ENCODE measurements at regions not wholly inside any gene's neighbourhood (a gene's known extent, or its start where the extent isn't known, plus 50 kb on each side); places are given as distances from the start of the nearest gene placed in this dataset.
"Not testable (repeated sequence)": the region's sequence is repeated elsewhere in the genome, so short reads cannot be mapped to it uniquely, and the experiment has no call there.

- TF ChIP-seq CTCF (conservative IDR thresholded peaks at IDR 0.05; ENCODE audit: control insufficient read depth, insufficient read depth, low read depth, low read length), result no peak
These were observed 88.3 kb upstream of the PLEKHM1 start for GRCh38 chr17:45578516-45579455.

DNA sequence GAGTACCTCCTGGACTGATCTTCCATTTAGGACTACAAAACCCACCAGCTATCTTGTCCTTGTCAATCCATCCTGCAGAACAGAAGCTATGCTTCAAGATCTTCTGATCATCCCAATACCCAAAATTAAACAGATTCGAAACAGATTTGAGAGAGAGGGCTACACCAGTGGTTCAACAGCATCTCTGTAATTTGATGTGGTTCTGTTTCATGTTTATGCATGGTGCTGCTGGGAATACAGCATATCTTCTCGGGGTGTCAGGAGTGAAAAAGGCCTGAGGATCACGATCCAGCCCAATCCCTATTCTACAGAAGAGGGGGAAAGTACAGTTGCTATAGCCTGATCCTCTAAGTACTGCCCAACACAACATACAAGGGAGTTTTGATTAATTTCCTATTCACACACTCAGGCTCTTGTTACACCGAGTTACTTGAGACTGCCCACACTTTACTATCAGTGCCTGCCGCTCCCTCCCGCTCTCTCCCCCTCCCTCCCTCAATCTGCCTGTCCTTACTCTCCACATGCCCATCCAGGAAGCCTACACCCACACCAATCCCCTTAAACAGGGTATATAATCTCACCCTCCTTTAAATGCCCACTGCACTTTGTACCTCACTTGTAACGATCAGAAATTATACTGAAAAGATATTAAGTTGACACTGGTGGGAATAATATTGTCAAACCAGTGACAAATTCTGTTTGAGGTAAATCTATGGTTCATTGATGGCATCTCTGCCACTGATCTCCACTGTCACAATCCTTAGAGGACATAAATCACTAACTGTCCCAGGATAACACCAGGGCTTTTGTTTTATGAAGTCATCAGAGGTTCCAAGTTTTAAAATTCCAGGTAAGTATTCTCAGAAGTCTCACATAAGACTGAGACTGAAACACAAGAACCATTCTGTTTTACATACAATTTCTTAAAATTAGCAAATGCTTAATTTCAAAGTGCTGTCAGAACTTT lies 89.3 kb upstream of the PLEKHM1 start:
- TF ChIP-seq CTCF (conservative IDR thresholded peaks at IDR 0.05; ENCODE audit: control insufficient read depth, insufficient read depth, low read depth, low read length), result no peak
- DNase-seq (ENCODE audit: low read depth), result no peak
- H3K4me3 ChIP-seq (ENCODE audit: control insufficient read depth, low read depth, low read length), result no peak overlapping the region

More at GRCh38 chr17:45578516-45579455, 88.3 kb upstream of the PLEKHM1 start:
- no peak for DNase-seq (ENCODE audit: low read depth)
- no peak overlapping the region for H3K4me3 ChIP-seq (ENCODE audit: control insufficient read depth, low read depth, low read length)

GRCh38 chr17:45580924-45581323 lies 90.4 kb upstream of the PLEKHM1 start:
- TF ChIP-seq CTCF (conservative IDR thresholded peaks at IDR 0.05; ENCODE audit: control insufficient read depth, insufficient read depth, low read depth, low read length), result no peak
- DNase-seq (ENCODE audit: low read depth), result no peak
- no peak overlapping the region for H3K4me3 ChIP-seq (ENCODE audit: control insufficient read depth, low read depth, low read length)

GRCh38 chr17:45581860-45582259 lies 91.3 kb upstream of the PLEKHM1 start:
- no peak overlapping the region for H3K4me3 ChIP-seq (ENCODE audit: control insufficient read depth, low read depth, low read length)
- no peak for DNase-seq (ENCODE audit: low read depth)
- TF ChIP-seq CTCF (conservative IDR thresholded peaks at IDR 0.05; ENCODE audit: control insufficient read depth, insufficient read depth, low read depth, low read length), result no peak

DNA sequence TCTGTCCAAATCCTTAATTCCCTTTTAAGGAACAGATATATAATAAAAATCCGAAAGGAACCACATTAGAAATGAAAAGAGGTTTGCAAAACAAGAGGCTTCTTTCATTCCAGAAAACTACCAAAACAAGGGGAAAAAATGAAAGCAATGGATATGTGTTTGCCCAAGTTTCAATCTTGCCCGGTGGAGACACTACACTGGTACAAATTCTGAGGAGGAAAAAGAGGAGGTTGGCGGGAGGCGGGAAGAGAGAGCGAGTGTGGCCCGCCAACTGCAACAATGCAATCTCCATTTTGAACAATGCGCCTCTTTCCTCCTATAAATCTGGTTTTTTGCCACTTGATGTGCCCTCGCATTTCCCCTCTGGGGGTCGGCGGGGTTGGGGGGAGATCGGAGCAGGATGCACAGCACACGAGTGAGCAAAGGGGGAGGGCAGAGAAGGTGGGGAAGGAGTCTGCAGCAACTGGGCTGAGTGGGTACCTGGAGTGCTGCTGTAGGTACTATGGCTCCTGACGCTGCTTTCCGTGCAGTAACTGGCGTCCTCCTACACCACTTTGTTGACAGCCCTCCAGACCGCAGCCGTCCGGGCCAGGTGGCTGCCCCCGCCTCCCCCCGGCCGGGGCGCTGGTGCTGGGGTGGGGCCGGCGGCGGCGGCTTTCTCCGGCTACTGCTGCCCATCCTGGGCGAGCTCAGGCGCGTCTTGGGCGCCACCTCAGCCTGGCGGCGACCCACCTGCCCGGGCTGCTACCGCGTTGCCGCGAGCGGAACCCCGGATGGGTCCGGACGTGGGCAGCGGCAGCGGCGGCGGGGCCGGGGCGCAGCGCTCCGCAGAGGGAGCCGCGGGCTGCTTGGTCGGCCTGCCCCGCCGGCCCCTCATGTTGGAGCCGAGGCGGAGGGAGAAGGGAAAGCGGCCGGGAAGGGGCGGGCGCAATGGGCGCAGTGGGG lies 93.8 kb upstream of the PLEKHM1 start:
- DNase-seq (ENCODE audit: low read depth), result peak; percentile 37

GRCh38 chr17:45585037-45585733 lies 94.7 kb upstream of the PLEKHM1 start:
- H3K4me3 ChIP-seq (ENCODE audit: control insufficient read depth, low read depth, low read length), result peak overlapping the region; percentile 64
- DNase-seq (ENCODE audit: low read depth), result peak; percentile 72

More for the DNA sequence above, 93.8 kb upstream of the PLEKHM1 start:
- H3K4me3 ChIP-seq (ENCODE audit: control insufficient read depth, low read depth, low read length), result peak overlapping the region; percentile 64
- TF ChIP-seq CTCF (conservative IDR thresholded peaks at IDR 0.05; ENCODE audit: control insufficient read depth, insufficient read depth, low read depth, low read length), result no peak

DNA sequence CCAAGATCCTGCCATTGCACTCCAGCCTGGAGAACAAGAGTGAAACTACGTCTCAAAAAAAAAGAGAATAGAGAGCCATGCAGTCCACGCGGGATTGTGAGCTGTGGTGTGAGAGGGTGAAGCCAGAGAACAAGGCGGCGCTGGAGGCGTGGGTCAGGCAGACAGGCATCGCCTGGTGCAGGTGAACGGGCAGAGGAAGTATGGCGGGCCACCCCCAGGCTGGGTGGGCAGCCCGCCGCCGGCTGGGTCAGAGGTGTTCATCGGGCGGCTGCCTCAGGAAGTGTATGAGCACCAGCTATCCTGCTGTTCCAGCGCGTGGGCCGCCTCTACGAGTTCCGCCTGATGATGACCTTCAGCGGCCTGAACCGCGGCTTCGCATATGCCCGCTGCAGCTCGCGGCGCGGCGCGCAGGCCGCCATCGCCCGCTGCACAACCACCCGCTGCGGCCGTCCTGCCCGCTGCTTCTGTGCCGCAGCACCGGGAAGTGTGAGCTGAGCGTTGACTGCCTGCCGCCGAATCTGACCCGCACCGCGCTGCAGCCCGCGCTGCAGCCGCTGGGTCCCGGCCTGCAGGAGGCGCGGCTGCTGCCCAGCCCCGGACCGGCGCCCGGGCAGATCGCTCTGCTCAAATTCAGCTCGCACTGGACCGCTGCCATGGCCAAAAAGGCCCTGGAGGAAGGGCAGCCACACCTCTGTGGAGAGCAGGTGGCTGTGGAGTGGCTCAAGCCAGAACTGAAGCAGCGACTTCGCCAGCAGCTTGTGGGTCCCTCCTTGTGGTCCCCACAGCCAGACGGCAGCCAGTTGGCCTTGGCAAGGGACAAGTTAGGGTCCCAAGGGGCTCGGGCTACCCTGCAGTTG lies 95.5 kb upstream of the PLEKHM1 start:
- DNase-seq (ENCODE audit: low read depth), result peak; percentile 17
- peak overlapping the region; percentile 64 for H3K4me3 ChIP-seq (ENCODE audit: control insufficient read depth, low read depth, low read length)

DNA sequence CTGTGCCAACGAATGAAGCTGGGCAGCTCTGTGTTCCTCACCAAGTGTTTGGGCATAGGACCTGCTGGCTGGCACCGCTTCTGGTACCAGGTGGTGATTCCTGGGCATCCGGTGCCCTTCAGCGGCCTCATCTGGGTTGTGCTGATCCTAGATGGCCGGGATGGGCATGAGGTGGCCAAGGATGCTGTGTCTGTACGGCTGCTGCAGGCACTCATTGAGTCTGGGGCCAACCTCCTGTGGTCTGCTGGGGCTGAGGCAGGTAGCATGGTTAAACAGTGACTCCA lies 96.1 kb upstream of the PLEKHM1 start:
- not testable (repeated sequence) for DNase-seq (ENCODE audit: low read depth); H3K4me3 ChIP-seq (ENCODE audit: control insufficient read depth, low read depth, low read length)
